Brain microvascular endothelial cell (primary cell): ENCODE measurements at regions not wholly inside any gene's neighbourhood (a gene's known extent, or its start where the extent isn't known, plus 50 kb on each side); places are given as distances from the start of the nearest gene placed in this dataset.

ENCODE experiments used
- DNase-seq: peaks from one replicate; pipeline ENCODE4 v3.0.0-alpha.2; 2020
- H3K27ac ChIP-seq: fragments of 250-450 bp; sonication (Bioruptor Pico); 2 replicates; pipeline ENCODE4 v1.5.1; 2020; ENCODE audit warnings: mild to moderate bottlenecking, moderate library complexity
- H3K27me3 ChIP-seq: fragments of 250-450 bp; sonication (Bioruptor Pico); replicated peaks from 2 replicates; pipeline ENCODE4 v1.5.1; 2020; ENCODE audit warnings: mild to moderate bottlenecking
- H3K36me3 ChIP-seq: fragments of 250-450 bp; sonication (Bioruptor Pico); replicated peaks from 2 replicates; pipeline ENCODE4 v1.5.1; 2020; ENCODE audit warnings: mild to moderate bottlenecking
- H3K4me3 ChIP-seq: 2 replicates; pipeline ENCODE4 v1.5.1; 2011; ENCODE audit warnings: low read depth, mild to moderate bottlenecking, control low read depth, low read length, moderate library complexity
- in situ Hi-C: cut with HindIII; loops from 2 replicates; pipeline ENCODE4 v1.10.0; 2017; ENCODE audit warnings: low sequenced_read_pairs, low pct_ligation_motif_present
- TF ChIP-seq, protein P1 (sequence below): IDR thresholded peaks from 2 replicates; pipeline ENCODE4 v1.5.1; 2011; ENCODE audit warnings: low read depth, mild to moderate bottlenecking, moderate library complexity, low read length, control low read depth, inconsistent platforms; ENCODE audit errors: missing control alignments

DNA sequence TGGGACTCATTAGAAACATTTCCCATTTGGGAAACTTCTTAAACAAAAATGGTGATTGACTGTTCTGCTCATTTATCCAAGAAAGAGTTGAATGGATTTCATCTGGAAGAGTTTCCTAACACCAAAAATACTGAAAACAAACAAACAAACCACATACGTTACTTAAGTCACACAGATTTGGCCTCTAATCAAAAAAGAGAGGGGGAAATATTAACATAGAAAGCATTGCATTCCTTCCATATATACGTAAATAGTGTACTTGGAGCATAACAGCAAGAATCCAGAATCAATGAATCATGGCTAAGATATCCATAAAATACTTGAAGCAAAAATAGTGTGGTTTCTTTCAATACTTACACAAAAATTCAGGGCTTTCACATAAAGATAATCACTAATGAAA lies 189.8 kb upstream of the MAP3K1 start:
- in situ Hi-C loops = no loop called here
- no peaks in the 10 kb centered on the region for H3K27me3 ChIP-seq
- no peak overlapping the region for H3K4me3 ChIP-seq
- H3K36me3 ChIP-seq = no peaks in the 10 kb centered on the region
- TF ChIP-seq, protein P1, sequence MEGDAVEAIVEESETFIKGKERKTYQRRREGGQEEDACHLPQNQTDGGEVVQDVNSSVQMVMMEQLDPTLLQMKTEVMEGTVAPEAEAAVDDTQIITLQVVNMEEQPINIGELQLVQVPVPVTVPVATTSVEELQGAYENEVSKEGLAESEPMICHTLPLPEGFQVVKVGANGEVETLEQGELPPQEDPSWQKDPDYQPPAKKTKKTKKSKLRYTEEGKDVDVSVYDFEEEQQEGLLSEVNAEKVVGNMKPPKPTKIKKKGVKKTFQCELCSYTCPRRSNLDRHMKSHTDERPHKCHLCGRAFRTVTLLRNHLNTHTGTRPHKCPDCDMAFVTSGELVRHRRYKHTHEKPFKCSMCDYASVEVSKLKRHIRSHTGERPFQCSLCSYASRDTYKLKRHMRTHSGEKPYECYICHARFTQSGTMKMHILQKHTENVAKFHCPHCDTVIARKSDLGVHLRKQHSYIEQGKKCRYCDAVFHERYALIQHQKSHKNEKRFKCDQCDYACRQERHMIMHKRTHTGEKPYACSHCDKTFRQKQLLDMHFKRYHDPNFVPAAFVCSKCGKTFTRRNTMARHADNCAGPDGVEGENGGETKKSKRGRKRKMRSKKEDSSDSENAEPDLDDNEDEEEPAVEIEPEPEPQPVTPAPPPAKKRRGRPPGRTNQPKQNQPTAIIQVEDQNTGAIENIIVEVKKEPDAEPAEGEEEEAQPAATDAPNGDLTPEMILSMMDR = no peak
- peak overlapping the region; percentile 69 for H3K27ac ChIP-seq
- DNase-seq = no peak

DNA sequence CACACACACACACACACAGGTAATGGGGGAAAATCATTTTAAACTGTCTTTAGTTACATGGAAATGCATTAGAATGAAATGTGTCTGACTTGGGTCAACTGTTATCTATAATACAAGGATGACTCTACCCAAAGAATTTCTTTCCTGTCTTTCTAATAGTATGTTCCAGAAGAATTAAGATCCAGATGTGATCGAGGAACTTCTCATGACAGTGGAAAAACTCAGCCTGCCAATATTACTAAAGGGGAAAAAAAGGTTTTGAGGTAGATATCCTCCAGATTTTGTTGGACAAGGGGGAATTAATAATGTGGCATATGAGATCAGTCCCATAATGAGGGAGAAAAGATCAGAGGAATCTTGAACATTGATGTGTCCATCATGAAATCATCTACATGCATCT lies 190.6 kb upstream of the MAP3K1 start:
- TF ChIP-seq, protein P1 = no peak
- Histone ChIP-seq H3K27me3 (no peaks in the 10 kb centered on the region), H3K27ac (peak overlapping the region; percentile 69), H3K4me3 (no peak overlapping the region), H3K36me3 (no peaks in the 10 kb centered on the region)
- no peak for DNase-seq
- in situ Hi-C loops = no loop called here

DNA sequence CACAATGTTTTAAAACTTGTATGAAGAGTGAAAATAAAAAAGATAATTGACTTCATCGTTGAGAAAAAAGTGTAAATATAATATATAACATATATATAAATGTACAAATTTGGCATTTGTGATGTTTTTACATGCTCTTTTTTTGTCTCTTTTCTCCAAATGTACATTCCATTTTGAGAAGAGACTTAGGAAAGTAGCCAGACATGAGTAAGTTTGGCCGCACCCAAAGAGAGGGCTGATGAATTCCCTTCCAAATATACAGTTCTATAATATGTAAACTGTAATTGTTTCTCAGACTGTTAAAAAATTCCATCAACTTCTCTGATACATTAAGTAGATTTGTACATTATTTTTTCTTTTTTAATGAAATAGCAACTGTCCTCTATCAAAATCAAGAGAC lies 193.2 kb upstream of the MAP3K1 start:
- no peak for DNase-seq
- in situ Hi-C loops = no loop called here
- TF ChIP-seq, protein P1 = no peak
- Histone ChIP-seq H3K36me3 (no peaks in the 10 kb centered on the region), H3K27me3 (no peaks in the 10 kb centered on the region), H3K4me3 (no peak overlapping the region), H3K27ac (peak overlapping the region; percentile 83)

DNA sequence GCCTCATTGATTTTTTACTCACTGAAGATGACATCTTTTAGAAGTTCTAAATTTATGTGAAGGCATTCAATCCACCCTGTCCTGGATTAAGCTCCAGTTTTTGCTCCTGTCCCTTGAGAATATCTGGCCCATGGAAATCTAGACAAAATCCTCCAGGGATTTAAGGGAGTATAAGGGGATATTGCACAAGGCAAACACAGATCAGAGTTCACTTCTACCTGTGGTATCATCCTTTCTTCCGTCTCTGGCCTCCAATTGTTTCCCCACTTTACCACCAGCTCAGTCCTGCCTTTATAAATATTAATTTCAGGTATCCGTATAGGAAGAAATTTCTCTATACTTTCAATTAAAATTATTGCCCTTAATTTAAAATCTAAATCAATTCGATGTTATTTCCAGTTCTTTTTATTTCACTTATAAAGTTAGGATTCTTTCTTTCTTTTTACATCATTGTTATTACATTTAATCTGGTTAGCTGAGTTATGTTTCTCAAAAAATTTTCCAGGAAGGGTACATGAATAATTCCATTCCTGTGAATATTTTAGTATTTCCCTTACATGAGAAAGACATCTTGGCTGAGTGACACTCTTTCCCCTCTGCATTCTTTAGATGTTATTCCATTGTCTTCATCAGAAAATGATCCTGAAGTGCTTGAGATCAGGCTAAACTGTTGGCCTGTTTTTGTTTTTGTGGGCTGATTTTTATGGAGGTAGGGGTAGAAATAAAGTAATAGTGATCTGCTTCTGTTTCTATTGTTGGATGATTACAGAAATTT lies 194.3 kb upstream of the MAP3K1 start:
- Histone ChIP-seq H3K4me3 (no peak overlapping the region), H3K27ac (peak overlapping the region; percentile 83), H3K36me3 (no peaks in the 10 kb centered on the region), H3K27me3 (no peaks in the 10 kb centered on the region)
- in situ Hi-C loops = no loop called here
- peak; percentile 61 for DNase-seq
- TF ChIP-seq, protein P1 = no peak

DNA sequence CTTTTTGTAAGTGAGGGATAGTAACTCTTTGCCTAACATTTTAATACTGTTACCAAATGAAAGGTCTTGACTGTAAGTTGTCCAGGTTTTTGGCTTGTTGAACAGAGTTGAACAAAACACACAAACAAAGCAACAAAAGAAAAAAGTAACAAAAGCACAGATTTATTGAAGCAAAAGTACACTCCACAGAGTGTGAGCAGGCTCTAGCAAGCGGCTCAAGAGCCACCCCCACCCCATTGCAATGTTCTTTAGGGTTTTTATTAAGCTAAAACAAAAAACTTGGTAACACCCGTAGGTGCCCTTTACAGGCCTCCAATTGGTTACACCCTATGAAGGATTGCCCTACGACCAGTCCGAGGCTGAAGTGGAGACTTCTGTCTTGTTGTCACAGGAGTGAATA lies 197.4 kb upstream of the MAP3K1 start:
- Histone ChIP-seq H3K27ac (no peak overlapping the region), H3K27me3 (no peaks in the 10 kb centered on the region), H3K36me3 (no peaks in the 10 kb centered on the region), H3K4me3 (no peak overlapping the region)
- TF ChIP-seq, protein P1 = no peak
- no peak for DNase-seq
- in situ Hi-C loops = no loop called here
